C4-2B (cell line): ENCODE measurements at regions not wholly inside any gene's neighbourhood (a gene's known extent, or its start where the extent isn't known, plus 50 kb on each side); places are given as distances from the start of the nearest gene placed in this dataset.

ENCODE experiments used
- ZFX ChIP-seq: fragments of 450-650 bp; IDR thresholded peaks from 2 replicates; pipeline ENCODE4 v1.6.1; 2017
- TF ChIP-seq, protein P1 (sequence below): fragments of 450-650 bp; conservative IDR thresholded peaks from 2 replicates; pipeline ENCODE4 v1.5.1; 2017; ENCODE audit warnings: mild to moderate bottlenecking

DNA sequence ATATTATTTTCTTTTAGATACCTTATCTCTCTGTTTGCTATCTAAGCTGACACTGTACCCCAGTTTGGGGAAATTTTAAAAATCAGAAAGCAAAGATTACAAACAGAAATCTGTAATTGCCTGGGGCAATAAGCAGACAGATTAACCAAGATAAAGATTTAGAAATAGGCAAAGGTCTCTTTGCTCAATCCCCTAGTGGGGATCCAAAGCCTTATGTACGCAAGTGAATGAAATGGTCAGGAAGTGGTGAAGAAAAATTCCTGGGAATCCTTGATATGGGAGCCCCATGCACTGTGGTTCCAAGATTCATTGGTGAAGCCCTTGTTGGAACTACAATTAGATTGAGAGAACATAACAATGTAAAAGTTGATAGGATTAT, 139.5 kb upstream of the GUCY1A2 start:
- TF ChIP-seq, protein P1, sequence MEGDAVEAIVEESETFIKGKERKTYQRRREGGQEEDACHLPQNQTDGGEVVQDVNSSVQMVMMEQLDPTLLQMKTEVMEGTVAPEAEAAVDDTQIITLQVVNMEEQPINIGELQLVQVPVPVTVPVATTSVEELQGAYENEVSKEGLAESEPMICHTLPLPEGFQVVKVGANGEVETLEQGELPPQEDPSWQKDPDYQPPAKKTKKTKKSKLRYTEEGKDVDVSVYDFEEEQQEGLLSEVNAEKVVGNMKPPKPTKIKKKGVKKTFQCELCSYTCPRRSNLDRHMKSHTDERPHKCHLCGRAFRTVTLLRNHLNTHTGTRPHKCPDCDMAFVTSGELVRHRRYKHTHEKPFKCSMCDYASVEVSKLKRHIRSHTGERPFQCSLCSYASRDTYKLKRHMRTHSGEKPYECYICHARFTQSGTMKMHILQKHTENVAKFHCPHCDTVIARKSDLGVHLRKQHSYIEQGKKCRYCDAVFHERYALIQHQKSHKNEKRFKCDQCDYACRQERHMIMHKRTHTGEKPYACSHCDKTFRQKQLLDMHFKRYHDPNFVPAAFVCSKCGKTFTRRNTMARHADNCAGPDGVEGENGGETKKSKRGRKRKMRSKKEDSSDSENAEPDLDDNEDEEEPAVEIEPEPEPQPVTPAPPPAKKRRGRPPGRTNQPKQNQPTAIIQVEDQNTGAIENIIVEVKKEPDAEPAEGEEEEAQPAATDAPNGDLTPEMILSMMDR: no peak; the same call in 1 of the 2 replicates
- no peak for TF ChIP-seq ZFX
